Middle frontal gyrus (tissue), 1 donor: ENCODE measurements at regions not wholly inside any gene's neighbourhood (a gene's known extent, or its start where the extent isn't known, plus 50 kb on each side); places are given as distances from the start of the nearest gene placed in this dataset.

Experiments
- DNase-seq: peaks from one replicate; pipeline ENCODE4 v3.0.0-alpha.2; 2015; ENCODE audit warnings: low spot score; ENCODE audit errors: extremely low spot score

- no peak for DNase-seq
Measured at GRCh38 chr12:76706101-76706500, 57.8 kb upstream of the ZDHHC17 start.

GRCh38 chr12:76706761-76707160 lies 57.2 kb upstream of the ZDHHC17 start:
- no peak for DNase-seq

GRCh38 chr12:76707772-76708171 lies 56.1 kb upstream of the ZDHHC17 start:
- no peak for DNase-seq

GRCh38 chr12:76708296-76708695 lies 55.6 kb upstream of the ZDHHC17 start:
- DNase-seq = no peak

GRCh38 chr12:76711241-76711640 lies 52.7 kb upstream of the ZDHHC17 start:
- DNase-seq = no peak

- no peak for DNase-seq
Measured at GRCh38 chr12:76713130-76713529, 50.8 kb upstream of the ZDHHC17 start.

GRCh38 chr12:76713986-76714385 lies 49.9 kb upstream of the ZDHHC17 start:
- DNase-seq = no peak
